MM.1S (cell line): ENCODE measurements at regions not wholly inside any gene's neighbourhood (a gene's known extent, or its start where the extent isn't known, plus 50 kb on each side); places are given as distances from the start of the nearest gene placed in this dataset.

Experiments used
- DNase-seq: peaks from one replicate; pipeline ENCODE4 v3.0.0-alpha.2; 2015
- H2AFZ ChIP-seq: fragments of 300-600 bp; sonication (generic); 2 replicates; pipeline ENCODE4 v1.6.0; 2016; ENCODE audit warnings: antibody characterized with exemption, low read length
- H3F3A ChIP-seq: fragments of 300-600 bp; sonication (generic); 2 replicates; pipeline ENCODE4 v1.6.1; 2016; ENCODE audit warnings: mild to moderate bottlenecking, antibody characterized with exemption, low read length, moderate library complexity, mixed read lengths; ENCODE audit not compliant: insufficient read depth
- H3K27ac ChIP-seq: fragments of 300-600 bp; sonication (generic); 2 replicates; pipeline ENCODE4 v1.5.1; 2016; ENCODE audit warnings: mild to moderate bottlenecking, low read length
- H3K27me3 ChIP-seq: fragments of 300-600 bp; sonication (generic); replicated peaks from 2 replicates; pipeline ENCODE4 v1.6.0; 2016; ENCODE audit warnings: low read length; ENCODE audit not compliant: insufficient read depth
- H3K36me3 ChIP-seq: fragments of 300-600 bp; sonication (generic); replicated peaks from 2 replicates; pipeline ENCODE4 v1.6.1; 2016; ENCODE audit warnings: mild to moderate bottlenecking, low read length, mixed read lengths; ENCODE audit not compliant: insufficient read depth
- H3K4me1 ChIP-seq: fragments of 300-600 bp; sonication (generic); 2 replicates; pipeline ENCODE4 v1.6.1; 2016; ENCODE audit warnings: low read length, mixed read lengths
- H3K4me2 ChIP-seq: fragments of 300-600 bp; sonication (generic); 2 replicates; pipeline ENCODE4 v1.6.0; 2016; ENCODE audit warnings: low read depth, low read length
- H3K4me3 ChIP-seq: fragments of 300-600 bp; sonication (generic); 2 replicates; pipeline ENCODE4 v1.5.1; 2016; ENCODE audit warnings: low read length, mixed read lengths
- H3K79me2 ChIP-seq: fragments of 300-600 bp; sonication (generic); 2 replicates; pipeline ENCODE4 v1.6.1; 2016; ENCODE audit warnings: mixed run types, low read length, mixed read lengths
- H3K9ac ChIP-seq: fragments of 300-600 bp; sonication (generic); 2 replicates; pipeline ENCODE4 v1.6.1; 2016; ENCODE audit warnings: low read length, mixed read lengths
- H3K9me2 ChIP-seq: fragments of 300-600 bp; sonication (generic); replicated peaks from 2 replicates; pipeline ENCODE4 v1.6.1; 2016; ENCODE audit warnings: mild to moderate bottlenecking, low read length, mixed read lengths; ENCODE audit not compliant: insufficient read depth
- H3K9me3 ChIP-seq: fragments of 300-600 bp; sonication (generic); replicated peaks from 2 replicates; pipeline ENCODE4 v1.6.1; 2016; ENCODE audit warnings: mild to moderate bottlenecking, low read length, mixed read lengths; ENCODE audit not compliant: insufficient read depth
- H4K20me1 ChIP-seq: fragments of 300-600 bp; sonication (generic); 2 replicates; pipeline ENCODE4 v1.6.1; 2016; ENCODE audit warnings: mild to moderate bottlenecking, low read length, moderate library complexity, mixed read lengths; ENCODE audit not compliant: insufficient read depth
- CTCF ChIP-seq: fragments of 300-600 bp; sonication (generic); IDR thresholded peaks from 2 replicates; pipeline ENCODE4 v1.5.1; 2016; ENCODE audit warnings: antibody characterized with exemption, low read length, mixed read lengths
- EZH2 ChIP-seq: fragments of 300-600 bp; sonication (generic); optimal IDR thresholded peaks from 2 replicates; pipeline ENCODE3; 2017; ENCODE audit warnings: low read depth, mild to moderate bottlenecking, antibody characterized with exemption, low read length, mixed read lengths
- EZH2phosphoT487 ChIP-seq: fragments of 300-600 bp; sonication (generic); IDR thresholded peaks from 2 replicates; pipeline ENCODE4 v1.6.1; 2018; ENCODE audit warnings: antibody characterized with exemption, low read length

- no peaks in the 10 kb centered on the region for H3K27me3 ChIP-seq
- H3K9me3 ChIP-seq = no peaks in the 10 kb centered on the region
- no peaks in the 10 kb centered on the region for H4K20me1 ChIP-seq
- no peaks in the 10 kb centered on the region for H3K36me3 ChIP-seq
- no peaks in the 10 kb centered on the region for H3K9me2 ChIP-seq
- no peak overlapping the region for H3K4me2 ChIP-seq
- no peaks in the 10 kb centered on the region for H3K79me2 ChIP-seq
- H3K4me1 ChIP-seq = no peaks in the 10 kb centered on the region
- H3K4me3 ChIP-seq = no peak overlapping the region
- no peak overlapping the region for H3K27ac ChIP-seq
- H3K9ac ChIP-seq = no peak overlapping the region
- no peaks in the 10 kb centered on the region for H3F3A ChIP-seq
- H2AFZ ChIP-seq = no peak overlapping the region
- DNase-seq = no peak
- TF ChIP-seq EZH2phosphoT487 (no peak), CTCF (no peak), EZH2 (no peak)
These were observed 84.9 kb upstream of the HPCAL1 start for GRCh38 chr2:10217489-10218435.

- TF ChIP-seq EZH2 = no peak
- TF ChIP-seq EZH2phosphoT487 = no peak
- no peak for TF ChIP-seq CTCF
- H2AFZ ChIP-seq = no peak overlapping the region
- H3F3A ChIP-seq = no peaks in the 10 kb centered on the region
- no peaks in the 10 kb centered on the region for H3K9me2 ChIP-seq
- no peaks in the 10 kb centered on the region for H3K4me1 ChIP-seq
- DNase-seq = no peak
- H3K27me3 ChIP-seq = no peaks in the 10 kb centered on the region
- no peak overlapping the region for H3K9ac ChIP-seq
- no peaks in the 10 kb centered on the region for H3K79me2 ChIP-seq
- H3K27ac ChIP-seq = no peak overlapping the region
- H3K9me3 ChIP-seq = no peaks in the 10 kb centered on the region
- no peak overlapping the region for H3K4me2 ChIP-seq
- no peak overlapping the region for H3K4me3 ChIP-seq
- H3K36me3 ChIP-seq = no peaks in the 10 kb centered on the region
- no peaks in the 10 kb centered on the region for H4K20me1 ChIP-seq
These were observed 82.4 kb upstream of the HPCAL1 start for GRCh38 chr2:10220045-10220901.

GRCh38 chr2:10220902-10221391 lies 81.8 kb upstream of the HPCAL1 start:
- H3K4me2 ChIP-seq = no peak overlapping the region
- H3K79me2 ChIP-seq = no peaks in the 10 kb centered on the region
- no peaks in the 10 kb centered on the region for H3K4me1 ChIP-seq
- H3K36me3 ChIP-seq = no peaks in the 10 kb centered on the region
- no peak for DNase-seq
- no peak overlapping the region for H3K27ac ChIP-seq
- H3K9ac ChIP-seq = no peak overlapping the region
- no peak overlapping the region for H2AFZ ChIP-seq
- no peaks in the 10 kb centered on the region for H3K27me3 ChIP-seq
- no peak overlapping the region for H3K4me3 ChIP-seq
- no peaks in the 10 kb centered on the region for H3K9me3 ChIP-seq
- H3F3A ChIP-seq = no peaks in the 10 kb centered on the region
- no peaks in the 10 kb centered on the region for H3K9me2 ChIP-seq
- no peaks in the 10 kb centered on the region for H4K20me1 ChIP-seq
- TF ChIP-seq EZH2phosphoT487 = no peak
- peak; percentile 24; the same call in 1 of the 2 replicates for TF ChIP-seq CTCF
